ENCODE measurements at regions not wholly inside any gene's neighbourhood (a gene's known extent, or its start where the extent isn't known, plus 50 kb on each side); places are given as distances from the start of the nearest gene placed in this dataset.

DNA sequence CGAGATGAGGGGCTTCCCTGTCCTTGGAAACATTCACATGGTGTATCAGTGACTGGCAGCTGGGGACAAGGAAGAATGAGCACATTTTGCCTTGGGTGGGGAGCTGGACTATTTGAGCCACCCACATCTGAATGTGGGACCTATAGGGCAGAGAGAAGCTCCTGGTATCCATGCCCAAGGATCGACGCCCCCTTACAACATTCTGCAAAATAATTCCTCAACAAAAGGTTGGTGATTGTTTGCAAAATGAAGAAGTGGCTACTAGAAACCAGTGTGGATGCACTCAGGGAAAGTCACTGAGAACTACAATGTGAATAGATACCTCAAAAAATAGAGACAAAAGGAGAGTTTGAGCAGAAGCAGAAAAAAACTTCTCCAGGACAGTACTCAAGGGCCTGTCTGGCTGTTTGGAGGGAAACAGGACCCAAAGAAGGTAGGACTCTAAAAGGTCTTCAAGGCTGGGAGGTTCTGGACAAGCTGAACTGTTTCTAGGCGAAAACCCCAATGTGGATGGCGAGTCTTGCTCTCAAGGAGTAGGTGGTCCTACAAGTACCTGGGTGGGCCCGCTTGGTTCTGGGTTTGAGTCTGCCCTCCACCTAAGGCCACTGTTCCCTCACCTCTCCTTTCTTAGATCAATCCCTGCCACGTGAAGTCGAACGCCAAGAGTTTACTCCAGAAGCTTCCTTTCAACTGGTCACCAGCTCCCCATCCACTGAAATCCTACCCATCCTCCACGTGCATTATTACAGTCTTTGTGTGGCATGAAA lies 125.0 kb upstream of the ZNF746 start:
- H3K27me3 ChIP-seq, result no peaks in the 10 kb centered on the region
- intact Hi-C loops (cut with DNase I; ENCODE audit: low total_unique reads) (loop anchor here (5.0 to 10.0 kb wide), 2 partner anchors 125 to 338 kb away; partner anchors contain the start of gene ZNF746), in situ Hi-C loops (cut with MboI; ENCODE audit: low sequenced_read_pairs in 4 of 4) (no loop called here)
- no peaks in the 10 kb centered on the region for H3K9me3 ChIP-seq
- peak overlapping the region in 2 of 4 donors; percentile 31 to 90 for H3K27ac ChIP-seq
- peaks cover 2 to 33% of the 10 kb centered on the region in 2 donors for H3K36me3 ChIP-seq
- H3K4me1 ChIP-seq, result peaks cover 16 to 27% of the 10 kb centered on the region in 2 donors
- TF ChIP-seq POLR2A (IDR thresholded peaks at IDR 0.05), result no peak
- TF ChIP-seq, protein P1, sequence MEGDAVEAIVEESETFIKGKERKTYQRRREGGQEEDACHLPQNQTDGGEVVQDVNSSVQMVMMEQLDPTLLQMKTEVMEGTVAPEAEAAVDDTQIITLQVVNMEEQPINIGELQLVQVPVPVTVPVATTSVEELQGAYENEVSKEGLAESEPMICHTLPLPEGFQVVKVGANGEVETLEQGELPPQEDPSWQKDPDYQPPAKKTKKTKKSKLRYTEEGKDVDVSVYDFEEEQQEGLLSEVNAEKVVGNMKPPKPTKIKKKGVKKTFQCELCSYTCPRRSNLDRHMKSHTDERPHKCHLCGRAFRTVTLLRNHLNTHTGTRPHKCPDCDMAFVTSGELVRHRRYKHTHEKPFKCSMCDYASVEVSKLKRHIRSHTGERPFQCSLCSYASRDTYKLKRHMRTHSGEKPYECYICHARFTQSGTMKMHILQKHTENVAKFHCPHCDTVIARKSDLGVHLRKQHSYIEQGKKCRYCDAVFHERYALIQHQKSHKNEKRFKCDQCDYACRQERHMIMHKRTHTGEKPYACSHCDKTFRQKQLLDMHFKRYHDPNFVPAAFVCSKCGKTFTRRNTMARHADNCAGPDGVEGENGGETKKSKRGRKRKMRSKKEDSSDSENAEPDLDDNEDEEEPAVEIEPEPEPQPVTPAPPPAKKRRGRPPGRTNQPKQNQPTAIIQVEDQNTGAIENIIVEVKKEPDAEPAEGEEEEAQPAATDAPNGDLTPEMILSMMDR (IDR thresholded peaks at IDR 0.05 in 4 of 5, conservative IDR thresholded peaks at IDR 0.05 in 1 of 5), result no peak
- ATAC-seq, result no peak
- no peak for DNase-seq
- peak overlapping the region; percentile 86 to 96 (median 90) for H3K4me3 ChIP-seq

DNA sequence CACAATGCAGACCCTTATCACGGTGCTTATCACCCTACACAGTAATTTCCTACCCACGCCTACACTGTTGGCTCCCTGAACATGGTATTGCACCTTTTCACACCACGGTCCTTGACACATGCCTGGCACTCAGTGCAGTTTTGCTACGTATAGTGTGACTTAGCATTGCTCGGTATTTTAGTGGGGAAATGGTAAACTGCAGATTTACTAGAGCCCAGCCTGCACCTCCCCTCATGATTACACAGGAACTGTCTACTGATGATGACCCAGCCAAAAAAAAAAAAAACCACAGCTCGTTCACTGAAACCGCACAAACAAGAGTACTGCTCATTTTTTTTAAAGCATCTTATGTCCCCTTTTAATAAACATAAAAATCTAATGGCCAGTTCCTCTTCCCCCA lies 124.2 kb upstream of the ZNF746 start:
- in situ Hi-C loops (cut with MboI; ENCODE audit: low sequenced_read_pairs in 4 of 4), result no loop called here
- no peak overlapping the region for H3K27ac ChIP-seq
- no peak overlapping the region for H3K4me3 ChIP-seq
- H3K27me3 ChIP-seq, result no peaks in the 10 kb centered on the region
- H3K36me3 ChIP-seq, result peaks cover 2 to 41% of the 10 kb centered on the region in 2 donors
- peaks cover 16 to 27% of the 10 kb centered on the region in 2 donors for H3K4me1 ChIP-seq
- ATAC-seq (no peak), DNase-seq (no peak)
- intact Hi-C loops (cut with DNase I; ENCODE audit: low total_unique reads), result loop anchor here (5.0 to 10.0 kb wide), 2 partner anchors 124 to 337 kb away; partner anchors contain the start of gene ZNF746
- H3K9me3 ChIP-seq, result no peaks in the 10 kb centered on the region
- TF ChIP-seq POLR2A (IDR thresholded peaks at IDR 0.05), result no peak
- TF ChIP-seq, protein P1 (IDR thresholded peaks at IDR 0.05 in 4 of 5, conservative IDR thresholded peaks at IDR 0.05 in 1 of 5), result no peak

DNA sequence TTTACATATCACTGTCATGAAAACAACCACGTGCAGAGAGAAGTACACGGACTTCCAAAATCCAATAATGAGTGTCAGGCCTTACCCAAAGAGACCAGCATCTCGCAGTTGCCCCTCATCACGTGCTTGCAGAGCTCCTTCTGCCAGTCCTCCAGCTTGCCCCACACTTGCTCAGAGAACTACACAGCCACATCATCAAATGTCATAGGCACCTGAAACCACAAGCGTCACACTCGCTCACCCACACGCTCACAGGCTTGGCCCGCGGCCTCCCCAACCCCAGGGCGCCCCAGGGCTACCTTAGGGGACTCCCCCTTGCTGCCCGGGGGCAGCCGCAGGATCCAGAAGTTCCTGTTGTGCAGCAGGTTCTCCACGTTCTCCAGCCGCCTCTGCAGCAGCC lies 123.4 kb upstream of the ZNF746 start:
- in situ Hi-C loops (cut with MboI; ENCODE audit: low sequenced_read_pairs in 4 of 4), result no loop called here
- ATAC-seq (no peak), DNase-seq (no peak)
- Histone ChIP-seq H3K4me1 (peaks cover 16 to 23% of the 10 kb centered on the region in 2 donors), H3K27me3 (no peaks in the 10 kb centered on the region), H3K4me3 (no peak overlapping the region), H3K9me3 (no peaks in the 10 kb centered on the region), H3K27ac (no peak overlapping the region), H3K36me3 (peaks cover 2 to 44% of the 10 kb centered on the region in 2 donors)
- TF ChIP-seq, protein P1 (IDR thresholded peaks at IDR 0.05 in 4 of 5, conservative IDR thresholded peaks at IDR 0.05 in 1 of 5), result no peak
- no peak for TF ChIP-seq POLR2A (IDR thresholded peaks at IDR 0.05)
- intact Hi-C loops (cut with DNase I; ENCODE audit: low total_unique reads), result loop anchor here (5.0 to 10.0 kb wide), 2 partner anchors 124 to 336 kb away; partner anchors contain the start of gene ZNF746

DNA sequence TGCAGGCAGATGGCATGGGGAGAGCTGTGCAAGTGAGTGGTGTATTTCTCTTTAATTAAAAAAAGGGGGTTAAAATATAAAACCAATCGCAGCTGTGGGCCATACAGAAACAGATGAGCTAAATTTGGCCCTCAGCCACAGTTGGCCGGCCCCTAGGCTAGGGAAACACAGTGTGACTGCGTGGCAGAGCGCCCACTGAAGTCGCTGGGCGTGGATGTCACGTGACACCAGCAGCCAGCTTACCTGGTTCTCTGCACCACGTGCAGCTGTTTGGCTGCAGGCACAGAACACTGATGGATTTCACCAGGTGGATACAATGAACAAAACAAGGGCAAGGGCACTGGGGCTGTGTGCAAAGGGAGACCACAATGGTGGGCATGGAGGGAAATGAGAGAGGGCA lies 119.3 kb upstream of the ZNF746 start:
- in situ Hi-C loops (cut with MboI; ENCODE audit: low sequenced_read_pairs in 4 of 4), result no loop called here
- DNase-seq, result no peak

More for the DNA sequence above, 119.3 kb upstream of the ZNF746 start:
- no peak for ATAC-seq
- H3K4me1 ChIP-seq, result peaks cover 0 to 2% of the 10 kb centered on the region in 2 donors
- H3K4me3 ChIP-seq, result no peak overlapping the region
- TF ChIP-seq, protein P1 (IDR thresholded peaks at IDR 0.05 in 4 of 5, conservative IDR thresholded peaks at IDR 0.05 in 1 of 5), result no peak
- no peak for TF ChIP-seq POLR2A (IDR thresholded peaks at IDR 0.05)
- H3K36me3 ChIP-seq, result peaks cover 2 to 73% of the 10 kb centered on the region in 2 donors
- H3K9me3 ChIP-seq, result no peaks in the 10 kb centered on the region
- H3K27ac ChIP-seq, result no peak overlapping the region
- no peaks in the 10 kb centered on the region for H3K27me3 ChIP-seq
- intact Hi-C loops (cut with DNase I; ENCODE audit: low total_unique reads), result no loop called here

Measured in gastrocnemius medialis (tissue), 4 donors.